BLaER1 treated with 17β-estradiol and CSF1 and Interleukin-3, amounts not matched to agents 10 nM and 100 nM (cell line): ENCODE measurements at regions not wholly inside any gene's neighbourhood (a gene's known extent, or its start where the extent isn't known, plus 50 kb on each side); places are given as distances from the start of the nearest gene placed in this dataset.

Experiments used
- H3K27ac ChIP-seq, 11 experiments: shearing (Covaris generic); formaldehyde crosslinking; 2 replicates each; pipeline ENCODE4 v1.8.1; 2022
- H3K27me3 ChIP-seq, 11 experiments: shearing (Covaris generic); formaldehyde crosslinking; 2 replicates each; pipeline ENCODE4 v1.8.1; 2022
- H3K36me3 ChIP-seq, 11 experiments: shearing (Covaris generic); formaldehyde crosslinking; 2 replicates each; pipeline ENCODE4 v1.8.1; 2022
- H3K4me1 ChIP-seq, 10 experiments: shearing (Covaris generic); formaldehyde crosslinking; 2 replicates each; pipeline ENCODE4 v1.8.1; 2022
- H3K4me2 ChIP-seq, 11 experiments: shearing (Covaris generic); formaldehyde crosslinking; 2 replicates each; pipeline ENCODE4 v1.8.1; 2022
- H3K4me3 ChIP-seq, 10 experiments: shearing (Covaris generic); formaldehyde crosslinking; 2 replicates each; pipeline ENCODE4 v1.8.1; 2022
- H3K9ac ChIP-seq, 11 experiments: shearing (Covaris generic); formaldehyde crosslinking; 2 replicates each; pipeline ENCODE4 v1.8.1; 2022
- H3K9me3 ChIP-seq, 11 experiments: shearing (Covaris generic); formaldehyde crosslinking; replicated peaks in 1 of 11; 2 replicates each; pipeline ENCODE4 v1.8.1; 2022
- H4K20me1 ChIP-seq, 11 experiments: shearing (Covaris generic); formaldehyde crosslinking; 2 replicates each; pipeline ENCODE4 v1.8.1; 2022
- Cebpa-rat ChIP-seq, 11 experiments: shearing (Covaris generic); IDR thresholded peaks; 2 replicates each; pipeline ENCODE4 v1.8.1; 2022

DNA sequence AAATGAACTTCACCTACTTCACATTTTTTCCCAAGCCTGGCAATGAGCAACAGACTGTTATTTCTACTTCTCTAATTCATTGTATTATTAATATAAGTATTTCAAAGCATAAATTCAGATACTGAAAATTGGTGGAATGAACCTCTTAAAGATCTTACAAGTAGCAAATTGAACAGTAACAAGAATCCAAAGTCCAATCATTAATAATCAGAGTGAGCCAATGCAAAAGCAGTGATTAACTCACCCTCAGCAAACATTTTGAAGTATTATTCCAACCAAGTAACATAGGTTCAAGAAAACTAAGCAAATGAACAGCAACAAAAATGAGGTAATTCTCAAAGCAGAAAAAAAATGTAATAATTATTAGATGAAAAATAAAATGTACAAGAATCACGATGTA lies 288.1 kb upstream of the ZC3H15 start:
- Histone ChIP-seq H3K36me3 (peaks cover 0 to 6% (median 0%) of the 10 kb centered on the region in 11 experiments; a peak in 3 of 22 replicates), H3K27ac (no peak overlapping the region), H4K20me1 (no peaks in the 10 kb centered on the region), H3K4me1 (0 out of 20 replicates have a peak, but pooled peaks cover 0 to 2% (median 0%) of the 10 kb centered on the region in 10 experiments), H3K9ac (no peak overlapping the region), H3K27me3 (no peaks in the 10 kb centered on the region), H3K9me3 (peaks cover 0 to 39% (median 7%) of the 10 kb centered on the region in 11 experiments; a peak in 10 of 22 replicates), H3K4me2 (no peak overlapping the region), H3K4me3 (no peak overlapping the region)
- TF ChIP-seq Cebpa-rat (IDR thresholded peaks at IDR 0.05) = no peak

DNA sequence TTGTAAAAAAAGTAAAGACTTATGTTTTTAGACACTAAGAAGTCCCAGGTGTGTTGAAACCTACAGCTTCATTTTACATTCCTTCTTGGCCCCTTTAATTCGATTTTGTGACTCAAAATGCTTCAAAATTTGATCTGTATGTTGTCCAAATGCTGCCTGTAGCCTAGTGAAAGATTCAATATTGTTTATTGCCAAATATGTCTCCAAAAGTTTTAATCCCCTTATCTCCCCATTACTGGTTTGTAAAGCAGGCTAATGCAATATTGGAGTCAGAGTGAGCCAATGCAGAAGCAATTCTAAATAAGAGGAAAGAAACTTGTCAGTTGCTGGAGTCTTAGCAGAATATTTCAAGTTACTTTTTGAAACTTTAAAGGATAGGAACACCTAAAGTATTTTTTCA lies 287.0 kb upstream of the ZC3H15 start:
- H3K9ac ChIP-seq = no peak overlapping the region
- H3K27ac ChIP-seq = no peak overlapping the region
- peaks cover 0 to 48% (median 7%) of the 10 kb centered on the region in 11 experiments; a peak in 10 of 22 replicates for H3K9me3 ChIP-seq
- H3K36me3 ChIP-seq = peaks cover 0 to 6% (median 0%) of the 10 kb centered on the region in 11 experiments; a peak in 3 of 22 replicates
- no peak overlapping the region for H3K4me3 ChIP-seq
- TF ChIP-seq Cebpa-rat (IDR thresholded peaks at IDR 0.05) = no peak
- no peak overlapping the region for H3K4me2 ChIP-seq
- H4K20me1 ChIP-seq = no peaks in the 10 kb centered on the region
- H3K4me1 ChIP-seq = peaks cover 0 to 11% (median under 1%) of the 10 kb centered on the region in 10 experiments; a peak in 3 of 20 replicates
- no peaks in the 10 kb centered on the region for H3K27me3 ChIP-seq

DNA sequence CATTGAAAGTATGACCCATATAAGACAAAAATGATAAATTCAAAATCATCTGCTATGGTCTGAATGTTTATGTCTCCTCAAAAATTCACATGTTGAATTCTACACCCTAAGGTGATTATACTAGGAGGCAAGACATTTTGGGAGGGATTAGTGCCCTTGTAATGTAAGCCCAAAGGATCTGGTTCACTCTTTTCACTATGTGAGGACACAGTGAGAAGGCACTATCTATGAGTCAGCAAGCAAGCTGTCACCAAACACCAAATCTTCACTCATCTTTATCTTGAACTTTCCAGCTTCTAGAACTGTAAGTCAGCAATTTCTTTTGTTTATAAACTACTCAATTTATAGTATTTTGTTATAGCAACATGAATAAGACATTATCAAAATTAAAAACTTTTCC lies 284.7 kb upstream of the ZC3H15 start:
- Histone ChIP-seq H3K36me3 (peaks cover 0 to 6% (median 0%) of the 10 kb centered on the region in 11 experiments; a peak in 3 of 22 replicates), H3K4me3 (no peak overlapping the region), H3K27me3 (no peaks in the 10 kb centered on the region), H3K9me3 (peaks cover 0 to 37% (median 7%) of the 10 kb centered on the region in 11 experiments; a peak in 10 of 22 replicates), H4K20me1 (no peaks in the 10 kb centered on the region), H3K27ac (no peak overlapping the region), H3K4me2 (no peak overlapping the region), H3K4me1 (peaks cover 5 to 35% (median 18%) of the 10 kb centered on the region in 10 experiments; a peak in 17 of 20 replicates), H3K9ac (no peak overlapping the region)
- TF ChIP-seq Cebpa-rat (IDR thresholded peaks at IDR 0.05) = no peak

DNA sequence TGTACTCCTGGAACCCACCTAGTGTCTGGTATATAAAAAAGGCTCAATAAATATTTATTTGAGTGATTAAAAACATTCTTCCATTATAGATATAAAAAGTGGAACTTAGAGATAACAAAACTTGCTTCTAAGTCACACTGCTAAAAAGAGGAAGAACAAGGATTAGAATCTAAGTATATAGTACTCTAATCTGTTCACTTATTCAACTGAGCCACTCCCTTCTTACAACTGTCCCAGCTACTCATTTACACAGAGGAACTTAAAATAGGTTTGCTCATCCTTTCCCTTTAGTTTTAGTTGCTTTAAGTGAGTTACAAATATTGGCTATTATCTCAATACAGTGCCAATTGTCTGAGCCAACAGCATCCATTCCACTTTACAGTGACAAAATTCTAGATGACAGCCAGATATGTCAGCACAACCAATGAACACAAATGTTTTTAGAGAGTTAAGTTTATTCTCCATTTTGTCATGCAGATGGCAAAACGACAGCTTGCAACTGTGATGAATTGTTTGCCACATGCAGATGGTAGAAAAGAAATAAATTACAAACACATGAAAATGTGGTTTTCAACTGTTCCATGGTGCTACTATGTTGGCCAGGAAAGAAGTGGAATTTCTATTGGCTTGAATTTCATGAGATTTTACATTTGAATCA lies 280.7 kb upstream of the ZC3H15 start:
- H3K4me3 ChIP-seq = no peak overlapping the region; a peak in 1 of 20 replicates
- H3K4me1 ChIP-seq = peaks cover 15 to 61% (median 30%) of the 10 kb centered on the region in 10 experiments
- H3K9me3 ChIP-seq = peaks cover 0 to 40% (median 16%) of the 10 kb centered on the region in 11 experiments; a peak in 11 of 22 replicates
- peaks cover 0 to 6% (median 0%) of the 10 kb centered on the region in 11 experiments; a peak in 4 of 22 replicates for H3K36me3 ChIP-seq
- no peaks in the 10 kb centered on the region for H3K27me3 ChIP-seq
- peak overlapping the region in 10 of 11 experiments; percentile 4 to 68 (median 36); a peak in 16 of 22 replicates for H3K4me2 ChIP-seq
- H4K20me1 ChIP-seq = no peaks in the 10 kb centered on the region
- no peak for TF ChIP-seq Cebpa-rat (IDR thresholded peaks at IDR 0.05)
- no peak overlapping the region for H3K9ac ChIP-seq
- peak overlapping the region in 1 of 11 experiments; percentile 2; a peak in 2 of 22 replicates for H3K27ac ChIP-seq

DNA sequence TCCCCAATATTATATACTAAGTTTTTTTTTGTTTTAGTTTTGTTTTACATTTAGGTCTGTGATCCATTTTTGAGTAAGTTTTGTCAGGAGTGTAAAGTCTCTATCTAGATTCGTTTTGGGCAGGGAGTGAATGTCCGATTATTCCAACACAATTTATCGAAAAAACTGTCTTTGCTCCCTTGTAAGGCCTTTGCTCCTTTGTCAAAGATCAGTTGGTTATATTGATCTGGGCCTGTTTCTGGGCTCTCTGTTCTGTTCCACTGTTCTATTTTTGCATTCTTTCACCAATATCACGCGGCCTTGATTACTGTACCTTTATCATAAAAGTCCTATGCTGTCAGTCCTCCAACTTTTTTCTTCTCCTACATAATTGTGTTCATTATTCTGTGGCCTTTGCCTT lies 276.5 kb upstream of the ZC3H15 start:
- Histone ChIP-seq H3K36me3 (peaks cover 0 to 13% (median 0%) of the 10 kb centered on the region in 11 experiments; a peak in 3 of 22 replicates), H3K27ac (no peak overlapping the region), H3K4me3 (no peak overlapping the region; a peak in 1 of 20 replicates), H4K20me1 (no peaks in the 10 kb centered on the region), H3K9me3 (peaks cover 0 to 50% (median 40%) of the 10 kb centered on the region in 11 experiments; a peak in 16 of 22 replicates), H3K4me2 (no peak overlapping the region), H3K27me3 (no peaks in the 10 kb centered on the region), H3K4me1 (peaks cover 13 to 45% (median 25%) of the 10 kb centered on the region in 10 experiments), H3K9ac (no peak overlapping the region)
- TF ChIP-seq Cebpa-rat (IDR thresholded peaks at IDR 0.05) = no peak

DNA sequence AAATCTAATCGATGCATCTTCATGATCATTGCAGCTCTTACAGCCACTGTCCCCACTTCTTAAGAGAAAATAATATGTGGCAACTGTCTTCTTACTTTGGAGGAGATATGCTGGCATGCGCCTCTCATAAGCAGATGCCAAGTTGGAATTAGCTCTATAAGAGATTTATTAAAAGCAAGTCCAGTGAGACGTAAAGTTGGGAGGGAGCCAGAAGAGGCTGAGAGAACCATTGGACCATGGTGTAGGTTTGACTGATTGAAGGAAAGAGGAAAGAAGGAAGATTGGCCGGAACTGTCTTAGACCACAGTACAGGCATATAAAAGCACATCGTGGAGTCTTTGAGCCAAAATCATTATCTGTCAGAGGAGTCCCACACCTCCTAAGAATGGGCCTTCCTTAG lies 265.7 kb upstream of the ZC3H15 start:
- no peak for TF ChIP-seq Cebpa-rat (IDR thresholded peaks at IDR 0.05)
- Histone ChIP-seq H3K9me3 (peaks cover 25 to 81% (median 51%) of the 10 kb centered on the region in 11 experiments), H3K9ac (no peak overlapping the region), H3K4me3 (no peak overlapping the region), H3K27me3 (no peaks in the 10 kb centered on the region), H4K20me1 (no peaks in the 10 kb centered on the region), H3K4me2 (peak overlapping the region in 7 of 11 experiments; percentile 7 to 51 (median 23); a peak in 8 of 22 replicates), H3K27ac (no peak overlapping the region), H3K4me1 (peaks cover 0 to 11% (median 7%) of the 10 kb centered on the region in 10 experiments; a peak in 8 of 20 replicates), H3K36me3 (peaks cover 0 to 24% (median 5%) of the 10 kb centered on the region in 11 experiments; a peak in 8 of 22 replicates)

DNA sequence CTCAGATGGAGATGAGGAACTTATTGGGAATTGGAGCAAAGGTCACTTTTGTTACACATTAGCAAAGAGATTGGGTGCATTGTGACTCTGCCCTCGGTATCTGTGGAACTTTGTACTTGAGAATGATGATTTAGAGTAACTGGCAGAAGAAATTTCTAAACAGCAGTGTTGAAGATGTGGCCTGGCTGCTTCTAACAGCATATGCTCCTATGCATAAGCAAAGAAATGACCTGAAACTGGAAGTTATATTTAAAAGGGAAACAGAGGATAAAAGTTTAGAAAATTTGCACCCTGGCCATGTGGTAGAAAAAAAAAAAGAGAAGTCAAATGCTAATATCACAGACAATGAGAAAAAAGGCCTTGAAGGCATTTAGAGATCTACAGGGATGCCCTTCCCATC lies 256.8 kb upstream of the ZC3H15 start:
- Histone ChIP-seq H3K4me2 (no peak overlapping the region), H3K9ac (no peak overlapping the region), H3K36me3 (peaks cover 0 to 22% (median 8%) of the 10 kb centered on the region in 11 experiments; a peak in 9 of 22 replicates), H3K4me3 (no peak overlapping the region), H3K27me3 (no peaks in the 10 kb centered on the region), H3K27ac (no peak overlapping the region), H3K4me1 (no peaks in the 10 kb centered on the region), H3K9me3 (peaks cover 53 to 81% (median 71%) of the 10 kb centered on the region in 11 experiments), H4K20me1 (no peaks in the 10 kb centered on the region)
- no peak for TF ChIP-seq Cebpa-rat (IDR thresholded peaks at IDR 0.05)

DNA sequence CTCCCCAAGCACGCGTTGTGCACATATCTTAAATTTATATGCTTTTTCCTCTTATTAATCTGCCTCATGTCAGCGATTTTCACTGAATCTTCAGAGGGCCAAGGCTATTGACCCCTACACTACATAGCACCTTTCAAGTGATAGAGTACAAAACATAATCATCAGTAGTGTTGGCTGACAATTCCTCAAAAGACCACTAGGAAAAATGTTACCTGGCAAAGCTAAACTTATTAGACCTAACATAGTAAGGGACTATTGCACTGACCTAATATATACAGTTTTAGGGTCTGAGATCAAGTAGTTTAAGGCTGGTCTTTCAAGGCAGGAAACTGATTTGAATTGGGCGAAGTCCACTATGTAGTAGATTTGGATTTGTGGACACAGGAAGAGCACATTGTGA lies 244.2 kb upstream of the ZC3H15 start:
- H3K4me3 ChIP-seq = no peak overlapping the region
- no peak for TF ChIP-seq Cebpa-rat (IDR thresholded peaks at IDR 0.05)
- H3K9ac ChIP-seq = no peak overlapping the region
- H4K20me1 ChIP-seq = no peaks in the 10 kb centered on the region
- no peak overlapping the region for H3K4me2 ChIP-seq
- no peaks in the 10 kb centered on the region; a peak in 1 of 22 replicates for H3K36me3 ChIP-seq
- peaks cover 0 to 43% (median 19%) of the 10 kb centered on the region in 11 experiments; a peak in 14 of 22 replicates for H3K9me3 ChIP-seq
- no peaks in the 10 kb centered on the region for H3K4me1 ChIP-seq
- no peak overlapping the region for H3K27ac ChIP-seq
- no peaks in the 10 kb centered on the region for H3K27me3 ChIP-seq

DNA sequence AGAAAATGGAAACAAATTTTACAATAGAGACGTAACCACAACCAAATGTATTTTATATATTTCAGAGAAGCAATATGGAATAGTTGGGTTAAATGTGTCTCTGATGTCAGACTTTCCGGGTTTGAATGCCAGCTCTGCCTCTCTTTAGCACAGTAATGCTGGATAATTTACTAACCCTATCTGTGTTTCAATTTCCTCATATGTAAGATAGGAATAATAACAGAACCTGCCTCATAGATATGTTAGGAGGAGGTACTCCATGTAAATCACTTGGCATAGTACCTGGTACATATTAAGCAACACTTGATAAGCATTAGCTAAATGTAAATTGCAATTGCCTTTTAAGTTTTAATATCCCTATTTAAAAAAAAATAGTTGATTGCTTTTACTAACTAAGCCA lies 231.3 kb upstream of the ZC3H15 start:
- Histone ChIP-seq H3K36me3 (no peaks in the 10 kb centered on the region), H3K4me2 (no peak overlapping the region), H3K4me1 (peaks cover 0 to 9% (median 0%) of the 10 kb centered on the region in 10 experiments; a peak in 7 of 20 replicates), H3K9me3 (peaks cover 0 to 36% (median 7%) of the 10 kb centered on the region in 11 experiments; a peak in 12 of 22 replicates), H3K27me3 (no peaks in the 10 kb centered on the region), H4K20me1 (no peaks in the 10 kb centered on the region), H3K9ac (no peak overlapping the region), H3K27ac (no peak overlapping the region), H3K4me3 (no peak overlapping the region)
- no peak for TF ChIP-seq Cebpa-rat (IDR thresholded peaks at IDR 0.05)
